ENCODE measurements at regions not wholly inside any gene's neighbourhood (a gene's known extent, or its start where the extent isn't known, plus 50 kb on each side); places are given as distances from the start of the nearest gene placed in this dataset.

- no peak overlapping the region for H3K27ac ChIP-seq
- intact Hi-C loops (cut with DNase I), result no loop called here
- no peak overlapping the region for H3K4me3 ChIP-seq
- H3K36me3 ChIP-seq, result no peaks in the 10 kb centered on the region
- DNase-seq, result no peak
- no peaks in the 10 kb centered on the region for H3K9me3 ChIP-seq
- no peak for ATAC-seq
- TF ChIP-seq CTCF (IDR thresholded peaks at IDR 0.05), result no peak
- H3K4me1 ChIP-seq, result no peaks in the 10 kb centered on the region
- no peaks in the 10 kb centered on the region for H3K27me3 ChIP-seq (ENCODE audit: low read depth)
Observed at GRCh38 chr18:78246050-78246449, 733.6 kb upstream of the SALL3 start.

GRCh38 chr18:78246588-78246987 is 733.0 kb upstream of the SALL3 start:
- ATAC-seq (peak in 1 of 2 donors; percentile 33), DNase-seq (no peak)
- H3K9me3 ChIP-seq, result no peaks in the 10 kb centered on the region
- H3K4me3 ChIP-seq, result no peak overlapping the region
- no peak overlapping the region for H3K27ac ChIP-seq
- no peaks in the 10 kb centered on the region for H3K36me3 ChIP-seq
- no peak for TF ChIP-seq CTCF (IDR thresholded peaks at IDR 0.05)
- intact Hi-C loops (cut with DNase I), result no loop called here
- no peaks in the 10 kb centered on the region for H3K4me1 ChIP-seq
- H3K27me3 ChIP-seq (ENCODE audit: low read depth), result no peaks in the 10 kb centered on the region

- ATAC-seq, result no peak
- no peak for DNase-seq
- no peak for TF ChIP-seq CTCF (IDR thresholded peaks at IDR 0.05)
Observed at GRCh38 chr18:78247615-78248289, 731.9 kb upstream of the SALL3 start.

GRCh38 chr18:78255013-78255412 is 724.6 kb upstream of the SALL3 start:
- no peak for ATAC-seq
- no peaks in the 10 kb centered on the region for H3K27me3 ChIP-seq (ENCODE audit: low read depth)
- no peak overlapping the region for H3K27ac ChIP-seq
- no peaks in the 10 kb centered on the region for H3K36me3 ChIP-seq
- H3K4me1 ChIP-seq, result no peaks in the 10 kb centered on the region
- H3K9me3 ChIP-seq, result no peaks in the 10 kb centered on the region
- no peak overlapping the region for H3K4me3 ChIP-seq
- intact Hi-C loops (cut with DNase I), result no loop called here
- TF ChIP-seq CTCF (IDR thresholded peaks at IDR 0.05), result no peak
- no peak for DNase-seq

More at GRCh38 chr18:78247615-78248289, 731.9 kb upstream of the SALL3 start:
- Histone ChIP-seq H3K36me3 (no peaks in the 10 kb centered on the region), H3K9me3 (no peaks in the 10 kb centered on the region), H3K27ac (no peak overlapping the region), H3K27me3 (ENCODE audit: low read depth) (no peaks in the 10 kb centered on the region), H3K4me3 (no peak overlapping the region), H3K4me1 (no peaks in the 10 kb centered on the region)
- intact Hi-C loops (cut with DNase I), result no loop called here

- no peak for TF ChIP-seq CTCF (IDR thresholded peaks at IDR 0.05)
- DNase-seq, result no peak
- no peaks in the 10 kb centered on the region for H3K36me3 ChIP-seq
- intact Hi-C loops (cut with DNase I), result no loop called here
- H3K4me1 ChIP-seq, result no peaks in the 10 kb centered on the region
- no peaks in the 10 kb centered on the region for H3K9me3 ChIP-seq
- peak in 1 of 2 donors; percentile 29 for ATAC-seq
- H3K27ac ChIP-seq, result no peak overlapping the region
- no peak overlapping the region for H3K4me3 ChIP-seq
- no peaks in the 10 kb centered on the region for H3K27me3 ChIP-seq (ENCODE audit: low read depth)
Observed at GRCh38 chr18:78268226-78268988, 711.2 kb upstream of the SALL3 start.

Measured in lower lobe of right lung (tissue), 2 donors.